Fibroblast of skin of left biceps (primary cell): ENCODE measurements at regions not wholly inside any gene's neighbourhood (a gene's known extent, or its start where the extent isn't known, plus 50 kb on each side); places are given as distances from the start of the nearest gene placed in this dataset.

Experiments used
- DNase-seq, 2 experiments: peaks; one replicate each; pipeline ENCODE4 v3.0.0-alpha.2; 2013; ENCODE audit warnings: low read depth in 2 of 2

DNA sequence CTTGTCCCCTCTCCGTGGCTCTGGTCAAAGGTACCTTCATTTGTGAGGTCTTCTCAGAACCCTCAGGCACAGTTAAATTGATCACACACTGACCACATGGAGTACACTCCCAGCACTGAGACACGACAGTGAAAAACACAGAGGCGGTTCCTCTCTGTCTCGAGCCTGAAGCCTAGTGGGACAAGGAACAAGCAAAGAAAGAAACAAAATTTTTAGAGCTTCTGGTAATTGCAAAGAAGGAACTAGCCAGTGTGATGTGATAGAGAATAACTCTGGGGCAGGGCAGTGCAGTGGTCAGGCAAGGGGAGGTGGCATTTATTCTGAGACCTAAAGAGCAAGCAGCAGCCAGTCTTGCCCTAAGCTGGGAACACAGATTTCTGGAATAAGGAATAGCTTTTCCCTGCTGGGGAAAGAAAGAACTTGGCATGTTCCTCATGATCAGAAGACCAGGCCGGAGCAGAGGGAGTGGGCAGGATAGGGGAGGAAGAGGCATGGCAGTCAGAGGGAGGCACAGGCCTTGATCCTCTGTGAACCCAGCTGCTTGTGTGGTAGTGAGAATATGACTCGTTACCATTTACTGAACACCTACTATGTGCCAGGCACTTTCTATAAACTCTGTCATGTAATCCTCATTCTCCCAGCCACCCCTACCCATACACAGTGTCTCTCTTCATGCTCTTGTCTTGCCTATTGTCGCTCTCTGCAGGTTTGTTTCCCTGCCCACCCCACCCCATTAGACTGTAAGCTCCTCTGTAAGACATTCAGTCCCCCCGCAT lies 262.3 kb upstream of the HES1 start:
- DNase-seq, result no peak

DNA sequence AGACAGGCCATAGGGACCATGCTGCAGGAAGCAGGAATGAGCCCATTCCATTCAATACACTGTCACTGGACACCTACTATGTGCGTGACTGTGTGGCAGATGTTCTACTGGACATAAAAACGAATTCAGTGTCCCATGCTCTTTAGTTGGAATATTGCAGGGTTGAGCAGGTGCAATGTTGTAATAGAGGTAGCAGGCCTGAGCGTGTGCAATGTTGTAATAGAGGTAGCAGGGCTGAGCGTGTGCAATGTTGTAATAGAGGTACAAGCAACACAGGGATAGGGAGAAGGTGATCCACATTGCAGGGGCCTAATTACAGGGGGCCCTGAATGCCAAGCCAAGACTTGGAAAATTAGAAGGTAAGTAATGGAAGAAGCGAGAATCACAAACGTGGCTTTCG lies 261.4 kb upstream of the HES1 start:
- DNase-seq, result no peak

DNA sequence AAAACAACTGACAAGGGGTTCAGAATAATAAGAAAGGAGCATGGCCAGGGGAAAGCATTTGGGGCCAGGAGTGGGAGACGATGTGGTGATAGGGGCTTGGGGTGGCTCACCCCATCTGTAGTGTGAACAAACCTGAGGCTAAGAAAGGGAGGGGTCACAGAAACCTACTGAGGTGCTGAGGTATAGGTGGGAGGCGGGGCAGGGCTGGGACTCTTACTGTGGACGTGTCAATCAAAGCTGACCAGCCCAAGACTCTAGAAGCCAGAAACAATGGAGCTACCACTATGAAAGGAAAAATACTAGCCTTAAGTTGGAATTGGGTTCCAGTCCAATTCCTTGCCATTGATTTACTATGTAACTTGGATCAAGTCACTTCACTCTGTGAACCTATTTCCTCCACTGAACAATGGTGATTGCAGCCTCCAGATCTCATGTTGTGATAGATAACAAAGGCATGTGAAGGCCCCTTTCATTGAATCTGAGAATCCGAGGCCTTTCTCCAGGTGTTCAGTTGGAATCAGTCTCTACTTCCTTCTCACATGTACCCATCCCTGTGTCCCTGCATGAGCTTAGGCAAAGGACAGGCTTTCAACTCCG lies 260.9 kb upstream of the HES1 start:
- DNase-seq, result no peak

DNA sequence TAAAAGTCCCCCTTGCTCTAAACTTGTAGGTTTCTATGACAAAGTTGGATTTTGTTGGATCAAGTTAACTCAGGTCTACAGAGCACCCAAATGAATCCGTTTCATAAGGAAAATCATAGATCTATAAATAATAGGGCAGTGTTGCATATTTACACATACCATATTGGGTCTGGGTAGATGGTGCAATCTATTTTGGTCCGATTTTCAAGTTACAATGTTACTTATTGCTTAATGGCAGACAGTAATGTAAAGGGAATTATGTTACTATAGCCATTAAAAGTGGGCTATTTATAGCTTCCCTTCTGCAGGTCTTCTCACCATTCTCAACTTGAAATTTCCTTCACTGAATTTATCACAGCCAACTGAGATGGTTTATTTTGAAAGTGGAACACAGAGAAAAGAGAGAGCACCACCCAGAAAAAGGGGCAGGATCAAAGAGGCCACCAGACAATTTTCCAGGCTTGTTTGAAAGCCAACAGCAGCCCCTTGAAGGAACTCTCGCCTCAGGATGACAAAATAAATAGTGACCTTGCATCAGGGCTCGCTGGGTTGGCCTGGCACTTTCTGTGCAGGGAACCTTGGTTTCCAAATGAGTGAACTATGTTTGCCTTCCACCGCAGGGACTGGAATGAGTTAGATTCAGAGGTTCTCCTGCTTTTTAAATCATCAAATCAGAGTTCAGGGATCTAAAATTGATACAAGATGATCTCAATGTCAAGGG lies 260.2 kb upstream of the HES1 start:
- no peak for DNase-seq

DNA sequence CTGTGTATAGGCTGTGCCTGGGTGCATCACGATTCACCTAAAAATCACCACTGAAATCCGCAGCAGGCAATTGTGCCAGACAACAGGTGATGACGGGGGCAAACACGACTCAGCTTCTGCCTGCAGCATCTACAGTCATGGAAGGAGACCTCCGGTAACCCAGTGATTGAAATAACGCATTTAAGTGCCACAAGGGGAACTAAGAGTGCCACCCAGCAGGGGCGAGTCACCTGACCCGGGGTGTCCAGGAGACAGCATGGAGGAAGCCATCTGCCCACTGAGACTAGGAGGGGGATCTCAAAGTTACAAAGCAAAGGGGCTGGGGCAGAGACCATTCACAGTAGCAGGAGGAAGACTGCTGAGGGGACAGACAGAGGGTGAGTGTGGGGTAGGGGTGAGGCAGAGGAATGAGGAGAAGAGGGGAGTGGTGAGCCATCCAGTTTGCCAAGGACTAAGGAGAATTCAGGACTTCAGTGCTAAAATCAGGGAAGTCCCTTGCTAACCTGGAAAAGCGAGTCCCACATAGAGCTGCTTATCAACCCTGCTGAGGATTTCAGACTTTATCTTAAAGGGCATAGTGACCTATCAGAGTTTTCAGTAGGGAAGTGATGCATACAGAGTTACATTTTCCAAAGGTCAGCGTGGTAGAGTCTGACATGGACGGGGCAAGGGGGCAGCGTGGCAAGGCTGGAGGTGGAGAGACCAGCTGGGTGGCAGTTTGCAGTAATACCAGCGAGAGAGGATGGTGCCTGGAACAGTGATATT lies 256.7 kb upstream of the HES1 start:
- no peak for DNase-seq

DNA sequence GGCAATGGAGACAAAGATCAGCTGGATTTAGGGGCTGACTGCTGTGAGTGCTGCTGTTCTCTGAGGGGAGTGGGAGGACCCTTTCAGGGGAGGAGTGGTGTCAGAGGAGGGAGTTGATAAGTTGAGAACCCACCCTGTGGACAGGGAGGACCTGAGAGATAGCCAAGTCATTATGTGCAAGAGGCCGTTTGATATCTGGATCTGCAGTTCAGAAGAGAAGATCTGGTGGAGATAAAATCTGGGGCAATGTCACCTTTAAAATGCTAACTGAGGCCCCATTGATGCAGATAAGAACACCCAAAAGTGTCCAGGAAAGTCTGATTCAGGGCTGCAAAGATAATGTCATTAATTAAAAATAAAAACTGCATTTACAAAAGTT lies 256.1 kb upstream of the HES1 start:
- no peak for DNase-seq

DNA sequence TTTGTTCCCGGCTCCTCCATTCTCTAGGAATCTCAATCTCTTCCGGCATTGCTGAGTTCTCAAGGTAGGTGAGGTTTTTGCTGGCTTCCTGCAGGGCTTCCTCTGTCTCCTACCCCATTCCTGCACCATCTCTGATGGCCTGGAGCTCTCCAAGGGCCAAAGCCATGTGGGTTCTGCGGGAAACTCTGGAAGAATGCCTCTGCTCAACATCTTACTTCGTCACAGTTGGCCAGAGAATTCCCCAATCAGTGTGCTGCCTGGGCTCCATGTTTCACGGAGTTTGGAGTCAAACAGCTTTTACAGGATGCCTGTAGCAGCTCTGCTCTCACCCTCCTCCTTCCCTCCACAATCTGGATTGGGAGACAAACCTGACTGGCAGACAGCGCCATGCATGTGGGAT lies 253.9 kb upstream of the HES1 start:
- DNase-seq, result no peak

DNA sequence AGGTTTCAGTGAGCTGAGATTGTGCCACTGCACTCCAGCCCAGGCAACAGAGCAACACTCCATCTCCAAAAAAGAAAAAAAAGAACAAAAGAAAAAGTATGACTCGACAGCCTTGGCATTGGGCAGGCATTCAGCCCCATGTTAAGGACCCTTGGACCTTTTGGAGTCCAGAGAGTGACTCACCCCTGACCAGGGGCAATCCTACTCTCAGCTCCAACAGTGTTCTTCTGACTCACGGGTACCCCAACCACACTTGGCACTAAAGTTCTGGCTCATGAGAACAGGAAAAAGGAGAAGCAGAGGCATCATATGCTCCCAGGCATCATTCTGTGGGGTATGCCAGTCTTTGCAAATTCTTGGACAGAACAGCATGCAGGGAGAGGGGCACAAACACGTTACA lies 252.4 kb upstream of the HES1 start:
- DNase-seq, result no peak

DNA sequence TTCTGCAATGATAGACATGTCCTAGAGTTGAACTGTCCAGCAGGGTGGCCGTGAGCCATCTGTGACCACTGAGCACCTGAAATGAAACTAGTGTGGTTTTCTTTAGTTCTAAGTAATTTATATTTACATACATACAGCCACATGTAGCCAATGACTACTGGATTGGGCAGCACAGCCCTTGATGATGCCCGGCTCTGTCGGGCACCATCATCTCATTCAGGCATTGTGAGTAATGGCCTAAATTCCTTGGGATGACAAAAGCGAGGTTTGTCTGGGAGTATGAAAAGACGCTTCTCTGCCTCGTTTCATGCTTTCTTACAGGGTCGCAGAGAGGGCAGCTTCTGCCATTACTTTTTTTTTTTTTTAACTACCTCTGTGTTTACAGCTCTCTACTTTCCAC lies 251.9 kb upstream of the HES1 start:
- DNase-seq, result no peak

DNA sequence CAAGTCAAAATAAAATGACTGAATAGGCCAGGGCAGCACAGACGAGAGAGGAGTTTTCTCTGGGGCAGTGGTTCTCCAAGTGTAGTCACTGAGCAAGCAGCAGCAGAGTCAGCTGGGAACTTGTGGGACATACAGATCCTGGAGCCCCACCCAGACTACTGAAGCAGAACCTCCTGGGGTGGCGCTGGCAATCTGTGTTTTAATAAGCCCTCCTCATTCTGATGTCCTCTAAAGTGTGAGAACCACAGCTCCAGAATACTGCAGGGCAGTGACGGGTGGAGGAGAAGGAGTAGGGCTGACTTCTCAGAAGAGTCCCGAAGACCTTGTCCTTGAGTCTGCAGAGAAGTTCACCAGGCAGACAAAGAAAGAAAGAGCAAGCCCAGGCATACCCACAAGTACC lies 251.3 kb upstream of the HES1 start:
- DNase-seq, result no peak

DNA sequence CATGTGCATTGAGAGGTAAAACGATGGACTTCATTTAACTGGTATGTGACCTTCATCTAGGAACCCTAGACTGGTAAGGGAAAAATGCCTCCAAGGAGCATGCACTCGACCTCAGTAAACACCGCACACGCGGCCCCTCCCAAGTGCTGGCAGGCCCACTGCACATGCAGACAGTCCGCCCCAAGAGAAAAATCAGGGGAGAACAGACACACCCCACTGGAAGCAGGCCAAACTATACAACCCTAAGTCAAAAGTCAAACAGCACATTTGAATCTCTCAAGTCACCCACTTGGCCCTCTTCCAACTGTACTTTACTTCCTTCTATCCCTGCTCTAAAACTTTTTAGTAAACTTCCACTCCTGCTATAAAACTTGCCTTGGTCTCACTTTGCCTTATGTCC lies 250.1 kb upstream of the HES1 start:
- no peak for DNase-seq

DNA sequence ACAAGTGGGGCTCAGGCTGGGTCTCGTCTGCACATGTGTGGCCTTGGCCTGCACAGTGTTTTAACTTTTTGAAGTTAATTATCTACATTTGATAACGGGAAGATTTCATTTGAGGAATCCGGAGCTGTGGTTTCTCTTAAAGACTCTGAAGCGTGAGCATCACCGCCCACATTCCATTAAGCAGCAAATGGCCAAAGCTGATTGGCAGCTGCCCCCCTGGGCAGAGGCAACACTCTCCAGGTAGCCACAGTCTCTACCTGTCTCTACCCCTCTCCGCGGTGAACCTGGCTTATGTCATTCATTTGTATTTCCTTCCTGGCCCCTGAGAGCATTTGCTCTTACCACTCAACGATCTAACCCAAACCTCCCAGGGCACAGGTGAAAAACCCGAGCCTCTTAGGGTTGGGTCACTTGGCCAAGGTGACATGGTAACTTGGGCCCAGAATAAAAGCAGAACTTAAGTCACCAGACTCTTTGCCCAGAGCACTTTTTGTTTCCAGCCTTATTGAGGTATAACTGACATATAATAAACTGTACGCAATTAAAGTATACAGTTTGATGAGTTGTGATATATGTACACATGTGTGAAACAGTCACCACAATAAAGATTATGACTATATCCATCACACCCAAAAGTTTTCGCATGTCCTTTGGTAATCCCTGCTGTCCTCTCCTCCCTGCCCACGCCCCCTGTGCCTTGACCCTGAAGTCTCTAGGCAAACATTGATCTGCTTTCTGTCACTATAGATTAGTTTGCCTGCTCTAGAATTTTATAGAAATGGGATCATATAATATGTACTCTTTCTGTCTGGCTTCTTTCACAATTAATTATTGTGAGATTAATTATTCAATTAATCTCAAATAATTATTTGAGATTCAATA lies 245.7 kb upstream of the HES1 start:
- no peak for DNase-seq

DNA sequence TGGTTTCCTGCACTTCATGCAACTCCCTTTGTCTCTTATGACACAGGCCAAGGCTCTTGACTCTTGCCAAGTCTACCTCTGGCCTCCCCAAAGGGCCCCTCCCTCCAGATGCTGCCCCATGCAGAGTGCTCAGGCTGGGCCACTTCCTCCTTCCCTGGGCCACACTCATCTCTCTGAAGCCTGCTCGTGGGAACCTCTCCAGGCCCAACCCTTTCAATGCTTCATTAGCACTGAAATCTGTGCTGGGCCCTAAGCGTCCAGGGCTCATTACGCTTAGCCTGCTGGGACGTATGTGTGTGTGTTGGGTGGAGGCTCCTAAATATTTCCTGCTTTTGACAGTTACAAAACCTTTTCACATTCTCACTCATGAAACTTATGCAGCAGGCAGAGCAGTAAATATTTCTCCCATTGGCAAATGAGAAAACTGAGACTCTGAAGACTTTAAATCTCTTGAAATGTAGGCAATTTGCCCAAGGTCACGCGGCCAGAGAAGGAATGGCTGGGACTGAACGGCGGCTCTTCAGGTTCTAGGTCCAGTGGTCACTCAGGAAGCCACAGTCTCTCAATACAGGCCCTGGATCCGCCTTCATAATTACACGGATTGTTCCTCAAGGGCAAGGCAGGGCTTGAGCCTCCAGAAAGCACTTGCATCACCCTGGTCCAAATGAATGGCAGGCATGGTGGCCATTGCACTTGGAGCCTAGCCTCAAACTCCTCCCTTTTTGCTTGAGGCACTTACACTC lies 241.7 kb upstream of the HES1 start:
- no peak for DNase-seq

DNA sequence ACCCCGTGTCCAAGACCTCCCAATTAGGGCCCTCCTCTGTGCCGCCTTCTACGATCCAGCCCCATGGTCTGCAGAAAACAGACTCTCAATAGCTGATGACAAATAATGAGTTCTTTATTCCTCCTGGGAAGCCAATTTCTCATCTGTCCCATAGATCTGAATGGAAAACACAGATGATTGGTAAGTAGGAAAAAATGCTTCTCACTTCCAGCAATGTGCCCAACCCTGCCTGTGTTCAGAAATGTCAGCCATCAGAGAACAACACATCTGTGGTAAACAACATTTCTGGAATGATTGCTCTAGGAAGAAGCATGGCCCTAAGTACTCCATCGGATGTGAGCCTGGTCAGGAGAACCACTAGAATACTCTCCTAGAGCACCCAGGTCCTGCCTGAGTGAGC lies 240.5 kb upstream of the HES1 start:
- no peak for DNase-seq

DNA sequence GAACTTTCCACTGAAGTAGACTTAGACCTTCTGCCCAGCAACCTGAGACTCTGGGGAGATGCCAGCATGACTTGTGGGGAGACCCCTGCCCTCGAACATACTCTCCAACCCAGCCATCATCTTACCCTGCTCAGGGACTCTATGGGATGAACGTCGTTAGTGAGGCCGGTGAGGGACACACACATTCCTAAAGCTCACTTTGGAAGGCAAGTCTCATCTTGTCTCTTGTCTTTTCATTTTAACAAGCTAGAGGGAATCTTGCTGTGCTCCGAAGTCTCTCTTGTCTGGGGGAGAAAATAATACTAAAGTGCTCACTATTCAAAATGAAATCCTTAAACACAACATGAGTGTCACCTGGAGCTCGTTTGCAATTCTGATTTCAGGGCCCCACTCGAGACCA lies 239.5 kb upstream of the HES1 start:
- no peak for DNase-seq

DNA sequence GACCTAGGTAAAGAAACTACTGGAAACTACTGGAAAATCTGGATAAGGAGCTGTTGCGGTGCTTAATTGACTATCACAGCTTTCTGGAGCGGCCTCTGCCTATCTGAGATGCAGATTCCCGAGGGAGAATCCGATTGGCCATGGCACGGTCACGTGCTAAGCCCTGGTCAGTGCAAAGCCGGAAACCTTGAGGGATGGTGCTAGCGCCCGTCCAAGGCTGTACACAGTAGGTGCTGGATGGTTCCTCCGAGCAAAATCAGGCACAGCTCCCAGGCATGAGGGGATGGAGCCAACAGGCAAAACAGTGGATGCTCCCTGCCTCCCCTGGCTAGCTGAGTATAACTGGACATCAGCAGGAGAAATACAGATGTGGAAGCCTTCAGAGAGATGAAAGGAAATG lies 238.7 kb upstream of the HES1 start:
- DNase-seq, result no peak

DNA sequence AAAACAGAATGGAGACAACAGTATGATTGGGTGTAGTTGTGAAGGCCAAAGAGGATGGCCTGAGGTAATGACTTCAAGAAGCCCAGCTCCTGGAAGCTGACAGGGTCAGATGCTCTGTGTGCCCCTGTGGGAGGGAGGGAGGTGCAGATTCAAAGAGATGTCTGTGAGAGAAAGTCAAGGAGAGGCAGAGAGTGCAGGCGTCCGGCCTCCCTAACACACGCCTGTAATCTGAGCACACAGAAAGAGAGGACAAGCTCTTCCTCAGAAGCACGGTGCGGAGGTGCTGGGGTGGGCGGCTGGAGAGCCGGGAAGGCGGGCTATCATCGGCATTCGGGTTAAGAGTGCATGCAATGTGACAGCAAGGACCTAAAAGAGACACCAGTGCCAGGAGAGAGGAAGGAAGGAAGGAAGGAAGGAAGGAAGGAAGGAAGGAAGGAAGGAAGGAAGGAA lies 238.2 kb upstream of the HES1 start:
- DNase-seq, result no peak

DNA sequence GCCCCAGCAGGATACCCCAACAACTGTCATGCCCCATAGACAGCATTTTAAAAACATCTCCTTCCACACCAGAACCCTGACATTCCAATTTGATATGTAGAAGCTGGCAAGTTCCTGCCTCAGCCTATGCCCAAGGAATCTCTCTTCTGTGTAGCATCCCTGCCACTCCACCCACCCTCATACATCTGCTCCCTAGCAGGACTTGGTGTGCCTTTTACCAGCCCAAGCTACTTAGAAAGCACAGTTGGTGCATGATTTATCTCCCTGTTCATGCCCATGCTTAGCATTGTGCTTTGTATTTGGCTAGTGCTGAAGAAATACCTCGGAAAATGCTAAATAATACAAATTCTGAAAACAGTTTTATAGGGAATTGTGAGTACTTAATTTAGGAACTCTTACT lies 236.9 kb upstream of the HES1 start:
- no peak for DNase-seq

DNA sequence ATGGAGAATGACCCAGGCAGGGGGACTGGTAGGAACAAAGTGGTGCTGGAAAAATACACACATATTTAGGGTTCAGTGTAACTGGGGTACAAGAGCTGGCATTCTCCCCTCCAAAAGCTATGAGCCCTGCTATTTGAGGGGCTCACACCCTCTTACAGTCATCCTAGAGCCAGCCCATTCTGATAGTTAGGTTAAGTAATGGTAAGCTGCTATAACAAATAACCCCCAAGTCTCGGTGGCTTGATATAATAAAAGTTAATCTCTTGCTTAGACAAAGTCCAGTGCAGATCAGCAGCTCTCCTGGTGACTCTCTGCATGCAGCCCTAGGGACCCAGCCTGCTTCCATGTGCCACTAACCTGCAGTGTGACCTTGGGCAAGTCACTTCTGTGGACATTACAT lies 234.9 kb upstream of the HES1 start:
- no peak for DNase-seq

DNA sequence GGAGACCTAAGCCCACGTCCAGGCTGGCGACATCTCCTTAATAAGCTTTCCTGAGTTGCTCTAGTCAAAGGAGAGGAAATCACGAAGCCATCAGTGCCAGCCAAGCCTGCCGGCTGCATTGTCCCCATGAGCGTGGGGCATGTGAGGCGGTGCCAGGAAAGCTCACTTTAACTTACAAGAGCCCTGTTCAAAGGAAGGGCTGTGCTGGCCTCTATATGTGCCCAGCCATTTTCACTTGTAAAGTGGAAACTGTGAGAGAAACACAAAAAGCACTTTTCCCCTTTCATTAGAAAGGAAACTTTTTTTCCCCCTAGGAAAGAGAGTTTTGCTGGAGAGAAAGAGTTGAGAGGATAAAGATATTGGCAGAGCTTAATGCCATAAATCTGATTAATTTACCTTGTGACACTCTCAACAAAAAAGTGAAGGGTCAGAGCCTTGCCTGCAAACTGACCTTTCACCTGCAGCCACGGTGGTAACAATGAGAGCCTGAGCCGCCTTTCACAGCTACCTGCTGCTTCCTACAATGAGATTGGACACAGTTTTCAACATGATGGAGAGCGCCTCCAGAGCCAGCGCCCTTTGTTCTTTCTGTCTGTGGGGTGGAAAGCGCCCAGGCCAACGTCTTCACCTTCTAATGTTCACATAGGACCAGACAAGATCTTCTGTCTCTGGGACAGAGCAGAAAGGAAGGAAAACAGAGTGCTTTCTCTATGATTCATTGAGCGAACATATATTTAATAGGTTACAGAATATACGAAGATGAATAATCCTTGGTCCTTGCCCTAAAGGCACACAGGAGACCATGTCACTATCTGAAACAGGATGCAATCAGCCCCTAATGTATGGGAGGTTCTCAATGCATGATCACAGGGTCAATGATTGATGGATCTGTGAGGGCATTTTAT lies 233.1 kb upstream of the HES1 start:
- no peak for DNase-seq
